ENCODE measurements at regions not wholly inside any gene's neighbourhood (a gene's known extent, or its start where the extent isn't known, plus 50 kb on each side); places are given as distances from the start of the nearest gene placed in this dataset.
A peak's percentile ranks its signal among the peaks of the same experiment; 100 is the strongest.

DNA sequence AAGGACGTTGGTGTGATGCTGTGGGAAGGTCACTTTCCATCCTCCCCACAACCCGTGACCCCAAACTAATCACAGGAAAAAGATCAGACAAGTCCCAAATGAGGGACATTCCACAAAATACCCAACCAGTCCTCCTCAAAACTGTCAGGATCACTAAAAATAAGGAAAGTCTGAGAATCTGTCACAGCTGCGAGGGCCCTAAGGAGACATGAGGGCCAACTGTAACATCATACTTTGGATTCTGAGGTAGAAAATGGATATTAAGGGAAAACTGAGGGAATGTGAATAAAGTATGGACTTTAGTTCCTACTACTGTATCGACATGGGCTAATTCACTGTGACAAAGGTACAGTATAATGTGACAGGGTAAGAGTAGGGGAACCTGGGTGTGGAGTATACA, 85.1 kb upstream of the FAM20C start:
- Histone ChIP-seq H3K36me3 (ENCODE audit: control insufficient read depth, insufficient read depth, low read length) (no peaks in the 10 kb centered on the region), H3K4me1 (ENCODE audit: control insufficient read depth, insufficient read depth, low read length) (peaks cover 4% of the 10 kb centered on the region), H3K27me3 (ENCODE audit: control insufficient read depth, insufficient read depth, low read length) (no peaks in the 10 kb centered on the region), H3K9me3 (ENCODE audit: control insufficient read depth, insufficient read depth, low read length) (peaks cover 3% of the 10 kb centered on the region), H3K27ac (ENCODE audit: low read depth, low read length) (no peak overlapping the region), H3K4me3 (ENCODE audit: low read depth, low read length) (no peak overlapping the region)
- no CpG with 5 or more reads among the region's 4 CpGs for WGBS (ENCODE audit: insufficient coverage)
- no peak for DNase-seq (ENCODE audit: low read depth in 4 of 6, low spot score in 6 of 6)

GRCh38 chr7:107907-108306, 84.5 kb upstream of the FAM20C start:
- 93% methylated on average over 3 of the region's 3 CpGs for WGBS (ENCODE audit: insufficient coverage)
- DNase-seq (ENCODE audit: low read depth in 4 of 6, low spot score in 6 of 6), result no peak
- peaks cover 3% of the 10 kb centered on the region for H3K9me3 ChIP-seq (ENCODE audit: control insufficient read depth, insufficient read depth, low read length)
- no peaks in the 10 kb centered on the region for H3K36me3 ChIP-seq (ENCODE audit: control insufficient read depth, insufficient read depth, low read length)
- H3K4me3 ChIP-seq (ENCODE audit: low read depth, low read length), result no peak overlapping the region
- no peak overlapping the region for H3K27ac ChIP-seq (ENCODE audit: low read depth, low read length)
- no peaks in the 10 kb centered on the region for H3K27me3 ChIP-seq (ENCODE audit: control insufficient read depth, insufficient read depth, low read length)
- H3K4me1 ChIP-seq (ENCODE audit: control insufficient read depth, insufficient read depth, low read length), result peaks cover 3% of the 10 kb centered on the region

DNA sequence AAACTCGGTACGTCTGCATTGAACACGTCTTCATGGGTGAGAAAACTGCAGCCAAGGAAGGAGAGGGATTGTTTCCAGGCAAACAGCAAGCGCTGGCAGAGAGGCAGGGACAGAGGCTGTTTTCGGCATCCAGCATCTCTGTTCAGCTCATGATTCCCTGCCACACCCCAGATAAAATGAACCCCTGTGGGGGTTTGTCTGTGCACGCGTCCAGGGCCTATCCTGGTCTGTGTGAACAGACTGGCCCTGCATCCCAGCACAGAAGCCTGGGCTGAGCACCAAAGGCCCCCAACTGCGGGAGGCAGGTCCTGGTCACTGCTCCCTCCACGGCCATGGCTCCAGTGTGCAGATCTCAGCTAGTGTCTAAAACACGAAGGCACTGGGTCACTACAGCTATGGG, 83.3 kb upstream of the FAM20C start:
- no peaks in the 10 kb centered on the region for H3K27me3 ChIP-seq (ENCODE audit: control insufficient read depth, insufficient read depth, low read length)
- no peaks in the 10 kb centered on the region for H3K36me3 ChIP-seq (ENCODE audit: control insufficient read depth, insufficient read depth, low read length)
- H3K4me1 ChIP-seq (ENCODE audit: control insufficient read depth, insufficient read depth, low read length), result peaks cover 3% of the 10 kb centered on the region
- H3K27ac ChIP-seq (ENCODE audit: low read depth, low read length), result no peak overlapping the region
- DNase-seq (ENCODE audit: low read depth in 4 of 6, low spot score in 6 of 6), result no peak
- H3K4me3 ChIP-seq (ENCODE audit: low read depth, low read length), result no peak overlapping the region
- peaks cover 3% of the 10 kb centered on the region for H3K9me3 ChIP-seq (ENCODE audit: control insufficient read depth, insufficient read depth, low read length)
- 70% methylated on average over 9 of the region's 10 CpGs for WGBS (ENCODE audit: insufficient coverage)

DNA sequence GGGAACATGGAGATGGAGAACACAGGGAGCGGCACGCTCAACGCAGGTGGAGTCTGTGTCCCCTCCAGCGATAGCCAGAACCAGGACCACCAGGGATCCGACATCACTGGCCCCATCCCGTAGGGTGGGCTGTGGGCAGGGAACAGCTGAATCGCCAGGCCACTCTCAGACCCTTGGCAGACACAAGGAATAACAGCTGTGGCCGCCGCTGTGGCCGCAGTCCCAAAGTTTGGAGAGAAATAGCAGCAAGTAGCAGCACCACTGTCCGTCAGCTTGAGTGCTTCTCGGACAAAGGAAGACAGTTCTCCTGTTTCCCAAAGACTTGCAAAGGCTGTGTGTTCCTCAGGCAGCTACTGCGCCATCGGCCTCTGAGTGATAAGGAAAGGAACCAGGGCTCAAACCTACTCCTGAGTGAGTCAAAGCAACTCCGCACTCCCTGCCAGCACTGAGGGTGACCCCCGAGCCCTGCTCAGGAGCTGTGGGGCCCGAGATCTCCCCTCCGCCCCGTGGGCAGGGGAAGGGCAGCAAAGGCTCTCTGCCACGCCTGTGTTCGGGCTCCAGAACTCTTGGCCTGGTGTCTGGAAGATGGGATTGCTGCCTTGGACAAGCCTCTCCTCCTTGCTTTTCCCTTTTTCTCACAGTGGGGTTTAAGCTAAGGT, 82.3 kb upstream of the FAM20C start:
- Histone ChIP-seq H3K4me3 (ENCODE audit: low read depth, low read length) (no peak overlapping the region), H3K27me3 (ENCODE audit: control insufficient read depth, insufficient read depth, low read length) (no peaks in the 10 kb centered on the region), H3K4me1 (ENCODE audit: control insufficient read depth, insufficient read depth, low read length) (peaks cover 3% of the 10 kb centered on the region), H3K9me3 (ENCODE audit: control insufficient read depth, insufficient read depth, low read length) (peaks cover 3% of the 10 kb centered on the region), H3K27ac (ENCODE audit: low read depth, low read length) (no peak overlapping the region), H3K36me3 (ENCODE audit: control insufficient read depth, insufficient read depth, low read length) (no peaks in the 10 kb centered on the region)
- no peak for DNase-seq (ENCODE audit: low read depth in 4 of 6, low spot score in 6 of 6)
- 89% methylated on average over 21 of the region's 21 CpGs for WGBS (ENCODE audit: insufficient coverage)

DNA sequence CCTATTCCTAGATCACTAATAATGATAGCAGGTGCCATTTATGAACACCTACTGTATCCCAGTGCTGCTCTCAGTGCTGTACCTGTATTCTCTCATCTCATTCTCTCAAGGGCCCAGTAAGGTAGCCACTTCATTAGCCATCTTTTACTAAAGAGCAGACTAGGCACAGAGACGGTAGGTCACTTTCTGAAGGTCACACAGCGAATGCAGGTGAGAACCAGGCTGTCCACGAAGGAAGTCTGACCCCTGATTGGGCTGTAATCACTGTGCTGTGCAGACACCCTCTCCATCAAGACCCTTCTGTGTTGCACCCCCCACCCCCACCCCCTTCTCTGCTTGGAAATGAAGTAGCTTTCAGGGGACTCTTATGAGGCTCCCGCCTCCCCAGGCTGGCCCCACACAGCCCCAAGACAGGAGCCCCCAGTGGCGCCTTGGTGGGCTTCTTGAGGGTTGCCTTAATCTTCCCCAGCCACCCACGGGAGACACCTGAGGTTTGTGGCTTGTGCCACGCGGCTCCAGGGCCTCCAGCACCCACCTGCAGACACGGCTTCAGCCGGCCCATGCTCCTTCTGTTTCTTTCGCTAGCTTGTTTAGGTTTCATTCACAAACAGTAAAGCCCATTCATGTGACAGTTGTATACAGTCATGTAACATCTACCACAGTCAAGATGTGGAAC, 81.7 kb upstream of the FAM20C start:
- Histone ChIP-seq H3K27ac (ENCODE audit: low read depth, low read length) (no peak overlapping the region), H3K9me3 (ENCODE audit: control insufficient read depth, insufficient read depth, low read length) (peaks cover 3% of the 10 kb centered on the region), H3K4me1 (ENCODE audit: control insufficient read depth, insufficient read depth, low read length) (peaks cover 3% of the 10 kb centered on the region), H3K27me3 (ENCODE audit: control insufficient read depth, insufficient read depth, low read length) (no peaks in the 10 kb centered on the region), H3K36me3 (ENCODE audit: control insufficient read depth, insufficient read depth, low read length) (no peaks in the 10 kb centered on the region), H3K4me3 (ENCODE audit: low read depth, low read length) (no peak overlapping the region)
- 85% methylated on average over 10 of the region's 11 CpGs for WGBS (ENCODE audit: insufficient coverage)
- DNase-seq (ENCODE audit: low read depth in 4 of 6, low spot score in 6 of 6), result no peak

GRCh38 chr7:111591-111990, 80.8 kb upstream of the FAM20C start:
- Histone ChIP-seq H3K36me3 (ENCODE audit: control insufficient read depth, insufficient read depth, low read length) (no peaks in the 10 kb centered on the region), H3K4me3 (ENCODE audit: low read depth, low read length) (no peak overlapping the region), H3K4me1 (ENCODE audit: control insufficient read depth, insufficient read depth, low read length) (peaks cover 9% of the 10 kb centered on the region), H3K27me3 (ENCODE audit: control insufficient read depth, insufficient read depth, low read length) (no peaks in the 10 kb centered on the region), H3K9me3 (ENCODE audit: control insufficient read depth, insufficient read depth, low read length) (peaks cover 3% of the 10 kb centered on the region), H3K27ac (ENCODE audit: low read depth, low read length) (no peak overlapping the region)
- no peak for DNase-seq (ENCODE audit: low read depth in 4 of 6, low spot score in 6 of 6)
- WGBS (ENCODE audit: insufficient coverage), result no CpG with 5 or more reads among the region's 1 CpG

GRCh38 chr7:112881-113280, 79.5 kb upstream of the FAM20C start:
- WGBS (ENCODE audit: insufficient coverage), result 88% methylated on average over 2 of the region's 5 CpGs
- peaks cover 3% of the 10 kb centered on the region for H3K9me3 ChIP-seq (ENCODE audit: control insufficient read depth, insufficient read depth, low read length)
- H3K4me1 ChIP-seq (ENCODE audit: control insufficient read depth, insufficient read depth, low read length), result peaks cover 9% of the 10 kb centered on the region
- H3K27ac ChIP-seq (ENCODE audit: low read depth, low read length), result no peak overlapping the region
- H3K27me3 ChIP-seq (ENCODE audit: control insufficient read depth, insufficient read depth, low read length), result no peaks in the 10 kb centered on the region
- no peak overlapping the region for H3K4me3 ChIP-seq (ENCODE audit: low read depth, low read length)
- no peak for DNase-seq (ENCODE audit: low read depth in 4 of 6, low spot score in 6 of 6)
- no peaks in the 10 kb centered on the region for H3K36me3 ChIP-seq (ENCODE audit: control insufficient read depth, insufficient read depth, low read length)

- no peaks in the 10 kb centered on the region for H3K36me3 ChIP-seq (ENCODE audit: control insufficient read depth, insufficient read depth, low read length)
- H3K4me1 ChIP-seq (ENCODE audit: control insufficient read depth, insufficient read depth, low read length), result peaks cover 29% of the 10 kb centered on the region
- no peak for DNase-seq (ENCODE audit: low read depth in 4 of 6, low spot score in 6 of 6)
- peak overlapping the region; percentile 4 for H3K27ac ChIP-seq (ENCODE audit: low read depth, low read length)
- no peaks in the 10 kb centered on the region for H3K27me3 ChIP-seq (ENCODE audit: control insufficient read depth, insufficient read depth, low read length)
- peaks cover 3% of the 10 kb centered on the region for H3K9me3 ChIP-seq (ENCODE audit: control insufficient read depth, insufficient read depth, low read length)
- H3K4me3 ChIP-seq (ENCODE audit: low read depth, low read length), result no peak overlapping the region
- 73% methylated on average over 9 of the region's 12 CpGs for WGBS (ENCODE audit: insufficient coverage)
Measured at GRCh38 chr7:115274-115911, 77.0 kb upstream of the FAM20C start.

GRCh38 chr7:116188-116981, 76.0 kb upstream of the FAM20C start:
- H3K4me1 ChIP-seq (ENCODE audit: control insufficient read depth, insufficient read depth, low read length), result peaks cover 39% of the 10 kb centered on the region
- no peaks in the 10 kb centered on the region for H3K27me3 ChIP-seq (ENCODE audit: control insufficient read depth, insufficient read depth, low read length)
- 87% methylated on average over 18 of the region's 19 CpGs for WGBS (ENCODE audit: insufficient coverage)
- H3K36me3 ChIP-seq (ENCODE audit: control insufficient read depth, insufficient read depth, low read length), result no peaks in the 10 kb centered on the region
- no peak overlapping the region for H3K4me3 ChIP-seq (ENCODE audit: low read depth, low read length)
- no peak overlapping the region for H3K27ac ChIP-seq (ENCODE audit: low read depth, low read length)
- H3K9me3 ChIP-seq (ENCODE audit: control insufficient read depth, insufficient read depth, low read length), result peaks cover 3% of the 10 kb centered on the region
- no peak for DNase-seq (ENCODE audit: low read depth in 4 of 6, low spot score in 6 of 6)
